Upper lobe of left lung (tissue), 4 donors: ENCODE measurements at regions not wholly inside any gene's neighbourhood (a gene's known extent, or its start where the extent isn't known, plus 50 kb on each side); places are given as distances from the start of the nearest gene placed in this dataset.
"Not testable (repeated sequence)": the region's sequence is repeated elsewhere in the genome, so short reads cannot be mapped to it uniquely, and the experiment has no call there.

Experiments
- CTCF ChIP-seq, 6 experiments: fragments of 450-650 bp in 4 of 6; fragments of 200-600 bp in 2 of 6; sonication (generic) in 2 of 6; IDR thresholded peaks; one replicate each; pipeline ENCODE4 v1.5.1; 2016 to 2019; ENCODE audit warnings: antibody characterized with exemption in 6 of 6
- EP300 ChIP-seq, 4 donors: sonication (generic); formaldehyde crosslinking; IDR thresholded peaks; one replicate each; pipeline ENCODE4 v1.5.1; 2017; ENCODE audit warnings: antibody characterized with exemption in 4 of 4, control low read depth in 2 of 4
- POLR2A ChIP-seq, 4 donors: fragments of 450-650 bp; IDR thresholded peaks; one replicate each; pipeline ENCODE4 v1.5.1; 2016 to 2017; ENCODE audit warnings: antibody characterized with exemption in 4 of 4, mild to moderate bottlenecking in 2 of 4
- POLR2AphosphoS5 ChIP-seq, 2 donors: sonication (generic); formaldehyde crosslinking; IDR thresholded peaks; one replicate each; pipeline ENCODE4 v1.5.1; 2017; ENCODE audit warnings: antibody characterized with exemption in 2 of 2

GRCh38 chr19:57035740-57036139 lies 84.0 kb upstream of the USP29 start:
- TF ChIP-seq CTCF, POLR2AphosphoS5, EP300, POLR2A (IDR thresholded peaks at IDR 0.05): not testable (repeated sequence)
